Hepatocyte (in vitro differentiated cells): ENCODE measurements at regions not wholly inside any gene's neighbourhood (a gene's known extent, or its start where the extent isn't known, plus 50 kb on each side); places are given as distances from the start of the nearest gene placed in this dataset.
A peak's percentile ranks its signal among the peaks of the same experiment; 100 is the strongest.

Experiments
- DNase-seq: peaks from one replicate; pipeline ENCODE4 v3.0.0-alpha.2; 2016; ENCODE audit warnings: low spot score
- H2AFZ ChIP-seq: fragments of 200-600 bp; sonication (generic); 2 replicates; pipeline ENCODE4 v1.6.0; 2016; ENCODE audit warnings: antibody characterized with exemption, mild to moderate bottlenecking
- H3K27ac ChIP-seq: fragments of 200-600 bp; sonication (generic); 2 replicates; pipeline ENCODE4 v1.5.1; 2016; ENCODE audit warnings: mild to moderate bottlenecking
- H3K27me3 ChIP-seq: fragments of 200-600 bp; sonication (generic); 2 replicates; pipeline ENCODE4 v1.6.1; 2016
- H3K36me3 ChIP-seq: fragments of 200-600 bp; sonication (generic); replicated peaks from 2 replicates; pipeline ENCODE4 v1.5.1; 2016; ENCODE audit warnings: low read depth; ENCODE audit not compliant: insufficient read depth
- H3K4me1 ChIP-seq: fragments of 200-600 bp; sonication (generic); 2 replicates; pipeline ENCODE4 v1.5.1; 2016; ENCODE audit warnings: mild to moderate bottlenecking, moderate library complexity; ENCODE audit not compliant: insufficient read depth
- H3K4me2 ChIP-seq: fragments of 200-600 bp; sonication (generic); 2 replicates; pipeline ENCODE4 v1.6.0; 2016
- H3K4me3 ChIP-seq: fragments of 200-600 bp; sonication (generic); 2 replicates; pipeline ENCODE4 v1.5.1; 2016; ENCODE audit warnings: mild to moderate bottlenecking
- H3K79me2 ChIP-seq: fragments of 200-600 bp; sonication (generic); 2 replicates; pipeline ENCODE4 v1.6.0; 2017; ENCODE audit warnings: mild to moderate bottlenecking
- H3K9me2 ChIP-seq: fragments of 200-600 bp; sonication (generic); replicated peaks from 2 replicates; pipeline ENCODE4 v1.6.0; 2017; ENCODE audit warnings: mild to moderate bottlenecking; ENCODE audit not compliant: insufficient read depth
- H3K9me3 ChIP-seq: fragments of 200-600 bp; sonication (generic); 2 replicates; pipeline ENCODE4 v1.5.1; 2016; ENCODE audit warnings: low read depth, mild to moderate bottlenecking
- H4K20me1 ChIP-seq: fragments of 200-600 bp; sonication (generic); 2 replicates; pipeline ENCODE4 v1.6.0; 2016; ENCODE audit warnings: mild to moderate bottlenecking; ENCODE audit not compliant: insufficient read depth, poor library complexity, severe bottlenecking
- EZH2 ChIP-seq: fragments of 200-600 bp; sonication (generic); IDR thresholded peaks from 2 replicates; pipeline ENCODE4 v1.6.1; 2016; ENCODE audit warnings: antibody characterized with exemption, mild to moderate bottlenecking, borderline replicate concordance
- EZH2phosphoT487 ChIP-seq: fragments of 200-600 bp; sonication (generic); IDR thresholded peaks from one replicate; pipeline ENCODE4 v1.6.1; 2018; ENCODE audit warnings: antibody characterized with exemption, mild to moderate bottlenecking, low read depth, moderate library complexity; ENCODE audit not compliant: unreplicated experiment, severe bottlenecking
- WGBS: methylation state at CpG from one replicate; pipeline ENCODE4 v1.1.6; 2016; ENCODE audit warnings: low lambda C conversion rate; ENCODE audit errors: missing lambda C conversion rate; 5-methylcytosine and 5-hydroxymethylcytosine counted together
- TF ChIP-seq, protein P1 (sequence below): fragments of 200-600 bp; sonication (generic); IDR thresholded peaks from 2 replicates; pipeline ENCODE4 v1.5.1; 2016; ENCODE audit warnings: antibody characterized with exemption, mild to moderate bottlenecking; ENCODE audit not compliant: poor library complexity

DNA sequence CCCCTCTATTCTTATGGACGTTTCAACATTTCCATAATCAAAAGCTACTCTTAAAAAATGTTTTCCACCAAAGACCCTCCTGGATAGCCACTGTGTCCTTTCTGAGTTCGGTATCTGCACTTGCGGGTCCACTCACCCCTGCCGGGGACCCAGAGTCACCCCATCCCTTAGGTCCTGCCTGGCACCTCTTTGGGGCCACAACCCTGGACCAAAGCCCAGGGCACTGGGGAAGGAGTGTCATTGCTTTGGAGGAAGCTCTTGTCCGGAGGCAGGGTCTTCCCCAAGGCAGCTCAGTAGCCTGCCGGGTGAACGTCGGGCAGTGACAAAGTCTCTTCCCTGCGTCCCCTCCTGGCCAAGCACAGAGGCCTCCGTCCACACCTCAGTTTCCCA is 129.6 kb downstream of the RFLNA start:
- Histone ChIP-seq H3K27me3 (no peaks in the 10 kb centered on the region), H3K4me2 (no peak overlapping the region), H3K4me3 (no peak overlapping the region), H3K9me2 (no peaks in the 10 kb centered on the region), H3K4me1 (peaks cover 28% of the 10 kb centered on the region), H3K79me2 (peaks cover 6% of the 10 kb centered on the region), H3K36me3 (no peaks in the 10 kb centered on the region), H3K27ac (no peak overlapping the region), H3K9me3 (no peaks in the 10 kb centered on the region), H2AFZ (no peak overlapping the region), H4K20me1 (no peaks in the 10 kb centered on the region)
- TF ChIP-seq EZH2phosphoT487 (no peak), EZH2 (no peak)
- TF ChIP-seq, protein P1, sequence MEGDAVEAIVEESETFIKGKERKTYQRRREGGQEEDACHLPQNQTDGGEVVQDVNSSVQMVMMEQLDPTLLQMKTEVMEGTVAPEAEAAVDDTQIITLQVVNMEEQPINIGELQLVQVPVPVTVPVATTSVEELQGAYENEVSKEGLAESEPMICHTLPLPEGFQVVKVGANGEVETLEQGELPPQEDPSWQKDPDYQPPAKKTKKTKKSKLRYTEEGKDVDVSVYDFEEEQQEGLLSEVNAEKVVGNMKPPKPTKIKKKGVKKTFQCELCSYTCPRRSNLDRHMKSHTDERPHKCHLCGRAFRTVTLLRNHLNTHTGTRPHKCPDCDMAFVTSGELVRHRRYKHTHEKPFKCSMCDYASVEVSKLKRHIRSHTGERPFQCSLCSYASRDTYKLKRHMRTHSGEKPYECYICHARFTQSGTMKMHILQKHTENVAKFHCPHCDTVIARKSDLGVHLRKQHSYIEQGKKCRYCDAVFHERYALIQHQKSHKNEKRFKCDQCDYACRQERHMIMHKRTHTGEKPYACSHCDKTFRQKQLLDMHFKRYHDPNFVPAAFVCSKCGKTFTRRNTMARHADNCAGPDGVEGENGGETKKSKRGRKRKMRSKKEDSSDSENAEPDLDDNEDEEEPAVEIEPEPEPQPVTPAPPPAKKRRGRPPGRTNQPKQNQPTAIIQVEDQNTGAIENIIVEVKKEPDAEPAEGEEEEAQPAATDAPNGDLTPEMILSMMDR = no peak
- DNase-seq = no peak
- 96% methylated on average over 10 of the region's 10 CpGs for WGBS

DNA sequence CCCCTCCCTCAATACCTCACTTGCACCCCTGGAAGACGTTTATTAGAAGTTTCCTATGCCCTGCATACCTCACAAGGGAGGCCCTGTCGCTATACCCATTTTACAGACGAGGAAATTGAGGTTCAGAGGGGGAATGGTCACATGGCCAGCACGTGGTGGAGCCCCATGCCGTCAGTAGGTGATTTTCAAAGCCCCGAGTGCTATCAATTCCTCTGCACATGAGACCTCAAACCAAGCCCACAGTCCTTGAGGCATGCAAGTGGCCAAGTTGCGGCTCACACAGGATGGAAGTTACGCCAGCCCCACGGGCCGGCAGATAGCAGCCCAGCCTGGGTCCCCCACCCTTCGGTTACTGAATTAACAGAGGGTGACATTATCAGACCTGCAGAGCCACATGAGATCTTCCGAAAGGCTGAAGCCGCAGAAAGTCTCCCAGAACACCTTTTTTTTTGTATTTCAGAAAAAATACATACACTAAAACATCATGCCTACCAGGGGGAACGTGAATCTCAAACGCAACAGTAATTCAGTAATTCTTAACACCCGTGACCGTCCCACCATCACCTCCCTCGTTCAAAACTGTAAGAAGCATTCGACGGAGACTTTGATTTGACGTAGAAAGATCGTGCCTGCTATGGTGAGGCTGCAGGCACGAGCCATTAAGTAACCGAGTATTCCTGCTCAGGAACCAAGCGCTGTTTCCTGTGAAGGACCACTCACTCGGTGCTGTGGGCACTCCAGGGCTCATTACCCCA is 129.0 kb downstream of the RFLNA start:
- H3K36me3 ChIP-seq = no peaks in the 10 kb centered on the region
- peaks cover 9% of the 10 kb centered on the region for H3K79me2 ChIP-seq
- H3K4me3 ChIP-seq = no peak overlapping the region
- peak overlapping the region; percentile 93 for H3K27ac ChIP-seq
- TF ChIP-seq, protein P1 = no peak
- TF ChIP-seq EZH2phosphoT487 (no peak), EZH2 (no peak)
- H3K27me3 ChIP-seq = no peaks in the 10 kb centered on the region
- H3K4me1 ChIP-seq = peaks cover 24% of the 10 kb centered on the region
- 94% methylated on average over 26 of the region's 26 CpGs for WGBS
- no peaks in the 10 kb centered on the region for H4K20me1 ChIP-seq
- H3K4me2 ChIP-seq = peak overlapping the region; percentile 56
- no peak for DNase-seq
- no peaks in the 10 kb centered on the region for H3K9me3 ChIP-seq
- H2AFZ ChIP-seq = no peak overlapping the region
- no peaks in the 10 kb centered on the region for H3K9me2 ChIP-seq

DNA sequence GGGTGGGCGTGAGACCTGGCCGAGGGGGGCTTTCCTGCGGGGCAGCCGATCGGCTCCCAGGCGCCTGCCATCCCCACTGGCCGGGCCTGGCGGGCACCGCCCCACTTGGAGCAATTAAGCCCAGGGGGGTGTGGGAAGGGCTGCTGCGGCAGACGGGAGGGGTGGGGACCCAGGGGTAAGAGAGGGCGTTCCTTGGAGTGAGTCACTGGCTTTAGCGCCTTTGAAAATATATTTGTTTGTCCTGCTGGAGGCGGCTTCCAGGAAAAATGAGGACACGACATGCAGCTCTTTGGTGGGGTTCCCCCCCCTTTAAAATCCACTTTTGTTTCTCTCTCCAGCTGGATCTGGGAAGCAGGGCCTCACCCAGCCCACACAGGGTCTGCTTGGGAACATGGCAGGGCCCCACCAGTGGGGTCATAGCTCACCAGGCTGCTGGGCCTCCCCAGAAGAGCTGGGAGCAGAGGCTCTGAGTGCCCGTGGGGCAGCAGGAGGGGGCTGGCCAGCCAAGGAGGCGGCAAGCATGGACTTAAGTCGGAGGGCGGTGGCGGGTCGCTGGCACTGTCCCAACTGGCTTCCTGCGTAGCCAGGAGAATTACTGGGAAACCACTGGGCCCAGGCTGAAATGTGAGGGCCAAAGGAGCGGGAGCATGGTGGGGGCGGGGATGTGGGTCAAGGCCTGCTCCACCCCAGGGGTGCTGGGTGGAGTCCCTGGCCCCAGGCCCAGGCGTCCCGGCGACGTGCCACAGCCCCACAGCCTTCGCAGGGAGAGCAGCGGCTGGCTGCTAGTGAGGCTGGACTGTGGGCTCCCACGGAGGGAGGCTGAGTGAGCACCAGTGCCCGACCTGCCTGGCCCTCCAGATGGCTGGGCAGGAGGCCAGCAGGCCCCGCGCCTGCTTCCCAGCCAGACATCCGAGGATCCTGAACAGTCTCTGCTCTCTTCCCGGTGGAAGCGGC is 128.0 kb downstream of the RFLNA start:
- Histone ChIP-seq H3K4me3 (no peak overlapping the region), H3K4me2 (peak overlapping the region; percentile 56), H3K36me3 (no peaks in the 10 kb centered on the region), H2AFZ (no peak overlapping the region), H3K79me2 (peaks cover 9% of the 10 kb centered on the region), H3K9me2 (no peaks in the 10 kb centered on the region), H3K27me3 (no peaks in the 10 kb centered on the region), H3K9me3 (no peaks in the 10 kb centered on the region), H4K20me1 (no peaks in the 10 kb centered on the region), H3K4me1 (peaks cover 19% of the 10 kb centered on the region), H3K27ac (peak overlapping the region; percentile 93)
- DNase-seq = peak; percentile 89
- TF ChIP-seq, protein P1 = no peak
- TF ChIP-seq EZH2phosphoT487 (no peak), EZH2 (no peak)
- WGBS = 57% methylated on average over 29 of the region's 37 CpGs
